SK-N-SH treated with all-trans-retinoic acid at 6 μM for 48 hours (cell line): ENCODE measurements at regions not wholly inside any gene's neighbourhood (a gene's known extent, or its start where the extent isn't known, plus 50 kb on each side); places are given as distances from the start of the nearest gene placed in this dataset.
A peak's percentile ranks its signal among the peaks of the same experiment; 100 is the strongest.

ENCODE experiments used
- ATAC-seq: fragments of 200-7000 bp; cut with Tn5 transposase; 3 replicates; pipeline ENCODE4 v1.9.1; 2020; ENCODE audit warnings: mild to moderate bottlenecking, moderate library complexity
- ARNTL ChIP-seq: fragments of 450-650 bp; formaldehyde crosslinking; IDR thresholded peaks from 2 replicates; pipeline ENCODE4 v1.5.0; 2020; ENCODE audit warnings: low read depth, mild to moderate bottlenecking, moderate library complexity, borderline replicate concordance
- BACH2 ChIP-seq: fragments of 250-450 bp; sonication (Bioruptor Pico); IDR thresholded peaks from 2 replicates; pipeline ENCODE4 v1.9.0; 2021; ENCODE audit warnings: mild to moderate bottlenecking, borderline replicate concordance
- CREB5 ChIP-seq: fragments of 250-450 bp; sonication (Bioruptor Pico); IDR thresholded peaks from 2 replicates; pipeline ENCODE4 v1.5.1; 2020; ENCODE audit warnings: low read depth, mild to moderate bottlenecking, moderate library complexity
- CSDC2 ChIP-seq: fragments of 250-450 bp; sonication (Bioruptor Pico); IDR thresholded peaks from 2 replicates; pipeline ENCODE4 v1.5.0; 2020; ENCODE audit warnings: mild to moderate bottlenecking, moderate library complexity
- CSRNP3 ChIP-seq: fragments of 250-450 bp; sonication (Bioruptor Pico); IDR thresholded peaks from 2 replicates; pipeline ENCODE4 v1.5.1; 2021; ENCODE audit warnings: mild to moderate bottlenecking, moderate library complexity
- ESRRG ChIP-seq: fragments of 250-450 bp; sonication (Bioruptor Pico); IDR thresholded peaks from 2 replicates; pipeline ENCODE4 v1.6.1; 2021; ENCODE audit warnings: mild to moderate bottlenecking
- GLIS3 ChIP-seq: fragments of 250-450 bp; sonication (Bioruptor Pico); IDR thresholded peaks from 2 replicates; pipeline ENCODE4 v1.5.0; 2020; ENCODE audit warnings: mild to moderate bottlenecking, moderate library complexity
- ISL1 ChIP-seq: fragments of 250-450 bp; sonication (Bioruptor Pico); IDR thresholded peaks from 2 replicates; pipeline ENCODE4 v2.1.2; 2022; ENCODE audit warnings: mild to moderate bottlenecking, moderate library complexity
- OSR1 ChIP-seq: fragments of 250-450 bp; sonication (Bioruptor Pico); IDR thresholded peaks from 2 replicates; pipeline ENCODE4 v1.8.0; 2022; ENCODE audit warnings: moderate library complexity, mild to moderate bottlenecking, inconsistent platforms
- PATZ1 ChIP-seq: fragments of 250-450 bp; sonication (Bioruptor Pico); IDR thresholded peaks from 2 replicates; pipeline ENCODE4 v1.8.0; 2020; ENCODE audit warnings: mild to moderate bottlenecking, moderate library complexity, borderline replicate concordance
- POU6F1 ChIP-seq: fragments of 250-450 bp; sonication (Bioruptor Pico); IDR thresholded peaks from 2 replicates; pipeline ENCODE4 v1.8.0; 2021; ENCODE audit warnings: low read depth, mild to moderate bottlenecking, moderate library complexity, borderline replicate concordance
- PPARA ChIP-seq: fragments of 250-450 bp; sonication (Bioruptor Pico); IDR thresholded peaks from 2 replicates; pipeline ENCODE4 v1.5.0; 2020; ENCODE audit warnings: mild to moderate bottlenecking, borderline replicate concordance
- RARB ChIP-seq: fragments of 250-450 bp; sonication (Bioruptor Pico); IDR thresholded peaks from 2 replicates; pipeline ENCODE4 v1.8.0; 2021; ENCODE audit warnings: mild to moderate bottlenecking, moderate library complexity
- SNAI2 ChIP-seq: fragments of 250-450 bp; sonication (Bioruptor Pico); IDR thresholded peaks from 2 replicates; pipeline ENCODE4 v1.5.0; 2020; ENCODE audit warnings: mild to moderate bottlenecking, moderate library complexity
- TCF4 ChIP-seq: fragments of 250-450 bp; sonication (Bioruptor Pico); IDR thresholded peaks from 2 replicates; pipeline ENCODE4 v1.8.0; 2021; ENCODE audit warnings: mild to moderate bottlenecking, moderate library complexity, borderline replicate concordance
- TOX ChIP-seq: fragments of 250-450 bp; sonication (Bioruptor Pico); IDR thresholded peaks from 2 replicates; pipeline ENCODE4 v1.8.0; 2021; ENCODE audit warnings: mild to moderate bottlenecking, moderate library complexity, borderline replicate concordance
- TSHZ2 ChIP-seq: fragments of 250-450 bp; sonication (Bioruptor Pico); IDR thresholded peaks from 2 replicates; pipeline ENCODE4 v1.5.0; 2020; ENCODE audit warnings: mild to moderate bottlenecking, moderate library complexity
- ZC3H10 ChIP-seq: fragments of 250-450 bp; sonication (Bioruptor Pico); IDR thresholded peaks from 2 replicates; pipeline ENCODE4 v1.5.1; 2021; ENCODE audit warnings: mild to moderate bottlenecking, moderate library complexity
- ZFP3 ChIP-seq: fragments of 250-450 bp; sonication (Bioruptor Pico); IDR thresholded peaks from 2 replicates; pipeline ENCODE4 v1.5.0; 2020; ENCODE audit warnings: mild to moderate bottlenecking, moderate library complexity
- ZFP30 ChIP-seq: fragments of 450-650 bp; formaldehyde crosslinking; IDR thresholded peaks from 2 replicates; pipeline ENCODE4 v1.5.0; 2022; ENCODE audit warnings: mild to moderate bottlenecking, moderate library complexity
- ZNF565 ChIP-seq: fragments of 450-650 bp; formaldehyde crosslinking; conservative IDR thresholded peaks from 2 replicates; pipeline ENCODE4 v1.5.0; 2020; ENCODE audit warnings: low read depth, mild to moderate bottlenecking, moderate library complexity
- ZNF70 ChIP-seq: fragments of 450-650 bp; formaldehyde crosslinking; IDR thresholded peaks from 2 replicates; pipeline ENCODE4 v1.5.0; 2020; ENCODE audit warnings: mild to moderate bottlenecking, moderate library complexity
- ZNF8 ChIP-seq: fragments of 450-650 bp; formaldehyde crosslinking; IDR thresholded peaks from 2 replicates; pipeline ENCODE4 v1.5.0; 2020; ENCODE audit warnings: mild to moderate bottlenecking, moderate library complexity

GRCh38 chr10:88161070-88161469 lies 297.6 kb downstream of the PTEN start:
- TF ChIP-seq ARNTL (CRISPR knock-in tag): no peak
- no peak for TF ChIP-seq TSHZ2
- TF ChIP-seq TCF4: peak; percentile 73; the same call in 1 of the 2 replicates
- ATAC-seq: no peak

GRCh38 chr10:88161756-88162155 lies 298.3 kb downstream of the PTEN start:
- no peak for ATAC-seq
- no peak for TF ChIP-seq OSR1 (CRISPR knock-in tag)
- no peak for TF ChIP-seq RARB (CRISPR knock-in tag)
- no peak for TF ChIP-seq ESRRG (CRISPR knock-in tag)
- no peak for TF ChIP-seq TCF4
- no peak for TF ChIP-seq CSRNP3
- no peak for TF ChIP-seq ZNF8
- no peak for TF ChIP-seq ARNTL (CRISPR knock-in tag)
- no peak for TF ChIP-seq ZNF70
- no peak for TF ChIP-seq ZC3H10 (CRISPR knock-in tag)
- no peak for TF ChIP-seq GLIS3 (CRISPR knock-in tag)
- no peak for TF ChIP-seq SNAI2
- no peak for TF ChIP-seq ZFP3 (CRISPR knock-in tag)
- no peak for TF ChIP-seq POU6F1 (CRISPR knock-in tag)
- no peak for TF ChIP-seq BACH2
- TF ChIP-seq TSHZ2: no peak
- TF ChIP-seq TOX (CRISPR knock-in tag): no peak
- TF ChIP-seq PPARA (CRISPR knock-in tag): no peak
- TF ChIP-seq ISL1 (CRISPR knock-in tag): no peak
- TF ChIP-seq CSDC2 (CRISPR knock-in tag): no peak

- TF ChIP-seq CREB5 (CRISPR knock-in tag) (no peak), ESRRG (CRISPR knock-in tag) (no peak), ZNF8 (no peak), PATZ1 (CRISPR knock-in tag) (no peak), ISL1 (CRISPR knock-in tag) (no peak), GLIS3 (CRISPR knock-in tag) (no peak), ZNF70 (no peak), TCF4 (no peak), OSR1 (CRISPR knock-in tag) (no peak), POU6F1 (CRISPR knock-in tag) (no peak), ZNF565 (CRISPR knock-in tag) (no peak), SNAI2 (no peak), CSDC2 (CRISPR knock-in tag) (no peak), BACH2 (no peak), ZFP3 (CRISPR knock-in tag) (no peak), ZFP30 (CRISPR knock-in tag) (no peak), ZC3H10 (CRISPR knock-in tag) (no peak), TOX (CRISPR knock-in tag) (no peak), PPARA (CRISPR knock-in tag) (no peak)
- TF ChIP-seq, all 23 proteins: peak for 0
- no peak for ATAC-seq
Measured at GRCh38 chr10:88162852-88163251, 299.4 kb downstream of the PTEN start.
